ENCODE measurements at regions not wholly inside any gene's neighbourhood (a gene's known extent, or its start where the extent isn't known, plus 50 kb on each side); places are given as distances from the start of the nearest gene placed in this dataset.
A peak's percentile ranks its signal among the peaks of the same experiment; 100 is the strongest.

DNA sequence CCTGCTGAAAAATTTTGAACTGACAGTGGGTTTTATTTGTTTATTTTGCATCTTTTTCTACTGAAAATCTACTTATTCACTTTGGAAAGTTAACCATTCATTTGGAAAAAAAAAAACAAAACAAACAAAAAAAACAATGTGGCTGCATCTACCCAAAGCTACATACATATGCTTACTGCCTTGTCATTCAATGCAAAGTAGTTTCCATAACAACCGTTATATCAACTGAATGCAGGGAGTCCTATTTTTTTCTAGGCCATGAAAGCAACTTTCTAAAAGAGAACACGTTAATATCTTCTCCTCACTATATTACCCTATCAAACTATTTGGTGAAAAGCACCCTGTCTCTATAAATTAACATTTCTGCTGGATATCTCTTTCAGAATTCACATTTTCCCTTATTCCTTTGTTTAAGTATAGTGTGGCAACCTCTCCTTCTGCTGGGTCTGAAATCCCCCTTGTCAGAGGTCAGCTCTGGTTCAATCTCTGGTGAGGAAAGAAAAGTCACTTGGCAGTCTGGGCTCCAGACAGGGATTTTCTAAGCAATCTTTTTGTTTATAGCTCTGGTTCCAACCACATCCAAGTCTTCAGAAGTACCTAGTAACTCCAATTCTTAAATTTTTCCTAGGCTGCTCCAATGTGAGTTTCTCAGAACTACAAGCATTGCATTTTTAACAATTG is 528.4 kb upstream of the TOM1L1 start:
- H3K4me1 ChIP-seq (replicated peaks in 1 of 4; ENCODE audit: control insufficient read depth in 3 of 4, insufficient read depth in 4 of 4, low read length in 3 of 4), result peaks cover 0 to 2% (median 0%) of the 10 kb centered on the region in 4 experiments; a peak in 2 of 7 replicates
- FAIRE-seq (peak; percentile 39), DNase-seq (ENCODE audit: low read depth in 1 of 2, low spot score in 2 of 2) (no peak)
- H3K23ac ChIP-seq (ENCODE audit: insufficient read length), result no peak overlapping the region
- H4K91ac ChIP-seq (replicated peaks; ENCODE audit: insufficient read length, low read length), result no peak overlapping the region
- H3K79me2 ChIP-seq (ENCODE audit: control insufficient read depth in 1 of 2, insufficient read depth in 2 of 2, low read length in 2 of 2), result no peaks in the 10 kb centered on the region
- no peak for TF ChIP-seq EGR1 (IDR thresholded peaks at IDR 0.05; ENCODE audit: borderline replicate concordance, low read depth, low read length)
- TF ChIP-seq SP1 (IDR thresholded peaks at IDR 0.05; ENCODE audit: low read depth, low read length), result 0 out of 2 replicates have a peak, but pooled peaks have one; percentile 14
- no peak overlapping the region for H2AK5ac ChIP-seq (ENCODE audit: low read depth, low read length)
- H3K23me2 ChIP-seq (ENCODE audit: low read depth, low read length), result no peaks in the 10 kb centered on the region
- H3K9me3 ChIP-seq (ENCODE audit: insufficient read depth in 2 of 2, low read depth in 1 of 2, low read length in 1 of 2), result peaks cover 3% of the 10 kb centered on the region in 2 experiments; a peak in 2 of 4 replicates
- H4K5ac ChIP-seq (ENCODE audit: insufficient read length, low read depth, low read length), result no peak overlapping the region
- no peaks in the 10 kb centered on the region for H3K27me3 ChIP-seq (replicated peaks in 1 of 4; ENCODE audit: control insufficient read depth in 3 of 4, extremely low read depth in 1 of 4, insufficient read depth in 3 of 4, low read length in 3 of 4)
- no peak overlapping the region for H2BK15ac ChIP-seq (ENCODE audit: low read length)
- no peak overlapping the region for H3K56ac ChIP-seq (replicated peaks; ENCODE audit: insufficient read length, low read depth, low read length)
- no peak overlapping the region for H4K8ac ChIP-seq (ENCODE audit: extremely low read depth, insufficient read depth, low read length)
- no peaks in the 10 kb centered on the region for H4K20me1 ChIP-seq (replicated peaks in 1 of 2; ENCODE audit: control insufficient read depth in 1 of 2, insufficient read depth in 2 of 2, low read length in 2 of 2)
- H2AFZ ChIP-seq (ENCODE audit: low read length), result 0 out of 2 replicates have a peak overlapping the region, but pooled peaks have one; percentile 28
- H2BK5ac ChIP-seq (ENCODE audit: low read depth, low read length), result no peak overlapping the region
- no peaks in the 10 kb centered on the region for H3K79me1 ChIP-seq (ENCODE audit: low read depth, low read length)
- H3K14ac ChIP-seq (ENCODE audit: insufficient read length), result no peak overlapping the region
- H3K27ac ChIP-seq (ENCODE audit: low read depth, low read length), result peak overlapping the region; percentile 21; the same call in 1 of the 2 replicates
- no peak overlapping the region for H3K4me2 ChIP-seq (ENCODE audit: insufficient read depth in 1 of 2, low read depth in 2 of 2, low read length in 2 of 2)
- POLR2A ChIA-PET (ENCODE audit: partially characterized antibody), result no interaction called here
- peaks cover 0 to 3% (median 0%) of the 10 kb centered on the region in 4 experiments; a peak in 1 of 8 replicates for H3K36me3 ChIP-seq (ENCODE audit: control insufficient read depth in 2 of 4, insufficient read depth in 4 of 4, low read length in 3 of 4)
- WGBS, 2 experiments (ENCODE audit: extremely low coverage in 1 of 2, insufficient coverage in 1 of 2, insufficient read length in 1 of 2, insufficient replicate concordance in 2 of 2, low coverage in 1 of 2, low lambda C conversion rate in 2 of 2, missing lambda C conversion rate in 1 of 2), result 25% methylated on average over 2 of the region's 2 CpGs; no CpG with 5 or more reads in 1 of the 2 experiments
- no peak overlapping the region for H3K18ac ChIP-seq (ENCODE audit: extremely low read depth, low read length)
- H2BK12ac ChIP-seq (ENCODE audit: low read depth, low read length), result no peak overlapping the region
- H3K9ac ChIP-seq (replicated peaks in 1 of 4; ENCODE audit: extremely low read depth in 1 of 4, low read depth in 3 of 4, low read length in 3 of 4), result no peak overlapping the region
- no peak overlapping the region for H3K4ac ChIP-seq (replicated peaks; ENCODE audit: insufficient read length, low read depth, low read length)
- CTCF ChIA-PET (ENCODE audit: partially characterized antibody), result no interaction called here
- H3K4me3 ChIP-seq (ENCODE audit: extremely low read depth in 1 of 4, insufficient read depth in 2 of 4, low read depth in 3 of 4, low read length in 4 of 4), result 0 out of 8 replicates have a peak overlapping the region, but pooled peaks of 1 of the 4 experiments have one; percentile 8
- no peak overlapping the region for H2BK120ac ChIP-seq (replicated peaks; ENCODE audit: low read depth, low read length)
- H2BK20ac ChIP-seq (ENCODE audit: low read length), result no peak overlapping the region
